ENCODE measurements at regions not wholly inside any gene's neighbourhood (a gene's known extent, or its start where the extent isn't known, plus 50 kb on each side); places are given as distances from the start of the nearest gene placed in this dataset.
"Not testable (repeated sequence)": the region's sequence is repeated elsewhere in the genome, so short reads cannot be mapped to it uniquely, and the experiment has no call there.

DNA sequence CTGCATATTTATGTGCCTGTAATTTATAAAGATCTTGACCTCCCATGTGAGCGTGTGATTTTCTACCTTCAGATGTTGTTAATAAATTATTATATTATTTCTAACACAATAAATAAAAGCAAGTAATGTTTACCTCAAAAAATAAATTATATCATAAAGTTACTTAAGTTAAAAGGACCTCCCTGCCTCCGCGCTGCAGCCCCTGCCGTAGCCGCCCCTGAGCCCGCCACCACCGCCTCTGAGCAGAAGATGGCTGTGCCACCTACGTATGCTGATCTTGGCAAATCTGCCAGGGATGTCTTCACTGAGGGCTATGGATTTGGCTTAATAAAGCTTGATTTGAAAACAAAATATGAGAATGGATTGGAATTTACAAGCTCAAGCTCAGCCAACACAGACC lies 119.6 kb upstream of the BRWD3 start:
- DNase-seq = no peak

DNA sequence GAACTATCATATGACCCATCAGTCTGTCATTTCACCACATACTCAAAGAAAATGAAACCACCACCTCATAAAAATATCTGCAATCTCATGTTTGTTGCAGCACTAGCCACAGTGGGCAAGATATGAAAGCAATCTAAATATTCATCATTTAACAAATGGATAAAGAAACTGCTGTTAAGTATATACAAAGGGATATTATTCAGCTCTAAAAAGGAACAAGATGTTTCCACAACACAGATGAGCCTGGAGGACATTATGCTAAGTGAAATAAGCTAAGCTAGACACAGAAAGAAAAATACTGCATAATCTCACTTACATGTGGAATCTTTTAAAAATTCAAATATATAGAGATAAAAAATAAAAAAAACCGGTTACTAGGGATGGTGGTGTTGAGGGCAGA lies 108.2 kb upstream of the BRWD3 start:
- DNase-seq = no peak

DNA sequence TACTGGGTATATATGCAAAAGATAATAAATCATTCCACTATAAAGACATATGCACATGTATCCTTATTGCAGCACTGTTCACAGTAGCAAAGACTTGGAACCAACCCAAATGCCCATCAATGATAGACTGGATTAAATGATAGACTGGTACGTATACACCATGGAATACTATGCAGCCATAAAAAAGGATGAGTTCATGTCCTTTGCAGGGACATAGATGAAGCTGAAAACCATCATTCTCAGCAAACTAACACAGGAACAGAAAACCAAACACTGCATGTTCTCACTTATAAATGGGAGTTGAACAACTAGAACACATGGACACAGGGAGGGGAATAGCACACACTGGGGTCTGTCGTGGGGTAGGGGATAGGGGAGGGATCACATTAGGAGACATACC lies 102.7 kb upstream of the BRWD3 start:
- DNase-seq = not testable (repeated sequence)

DNA sequence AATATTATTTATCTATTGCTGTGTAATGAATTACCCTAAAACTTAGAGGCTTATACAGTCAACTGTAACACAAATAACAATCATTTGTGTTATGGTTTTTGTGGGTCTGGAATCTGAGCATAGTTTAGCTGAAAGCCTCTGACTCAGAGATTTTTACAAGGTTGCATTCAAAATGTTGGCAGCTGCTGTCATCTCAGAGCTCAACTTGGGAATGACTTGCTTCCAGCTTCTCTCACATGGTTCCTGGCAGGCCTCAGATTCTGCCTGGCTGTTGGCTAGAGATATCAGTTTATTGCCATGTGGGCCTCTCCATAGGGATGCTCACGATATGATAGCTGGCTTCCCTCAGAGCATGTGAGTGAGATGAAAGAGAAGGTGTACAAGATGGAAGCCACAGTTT lies 70.2 kb upstream of the BRWD3 start:
- DNase-seq = no peak

DNA sequence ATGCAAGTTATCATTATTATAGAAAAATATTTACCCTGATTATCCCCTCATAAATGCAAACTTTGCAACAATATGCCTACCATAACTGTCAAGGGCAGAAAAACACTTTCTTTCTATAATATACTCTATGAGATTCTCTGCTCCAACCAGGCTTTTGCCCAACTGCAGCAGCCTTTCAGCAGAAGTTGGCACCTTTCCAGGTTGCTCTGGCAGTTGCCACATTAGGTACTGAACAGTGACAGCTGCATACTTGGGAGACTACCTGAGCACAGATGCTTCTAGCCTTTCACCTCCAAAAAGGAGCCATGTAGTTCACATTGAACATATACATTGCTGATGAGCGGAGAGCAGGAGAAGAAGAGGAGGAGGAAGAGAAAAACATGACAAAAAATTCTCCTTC lies 69.5 kb upstream of the BRWD3 start:
- no peak for DNase-seq

DNA sequence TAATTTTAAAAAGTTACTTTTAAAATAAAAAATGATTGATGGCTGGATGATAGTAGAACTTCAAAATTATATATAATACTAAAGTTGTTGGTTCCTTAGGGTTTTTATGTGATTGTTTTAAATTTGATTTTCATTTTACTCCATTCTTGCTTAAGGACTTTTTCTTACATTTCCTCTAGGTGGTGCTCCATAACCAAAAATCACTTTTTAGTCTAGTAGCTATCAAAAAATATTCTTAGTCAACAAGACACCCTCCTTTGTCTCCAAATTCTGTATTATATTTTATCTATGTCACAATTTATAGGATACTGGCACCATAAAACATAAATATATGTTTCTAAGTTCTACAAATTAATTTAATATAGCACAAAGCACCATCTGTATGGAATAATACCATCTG lies 67.2 kb upstream of the BRWD3 start:
- DNase-seq = peak; percentile 16

Data from central memory CD4-positive, alpha-beta T cell (primary cell).